ENCODE measurements at regions not wholly inside any gene's neighbourhood (a gene's known extent, or its start where the extent isn't known, plus 50 kb on each side); places are given as distances from the start of the nearest gene placed in this dataset.

DNA sequence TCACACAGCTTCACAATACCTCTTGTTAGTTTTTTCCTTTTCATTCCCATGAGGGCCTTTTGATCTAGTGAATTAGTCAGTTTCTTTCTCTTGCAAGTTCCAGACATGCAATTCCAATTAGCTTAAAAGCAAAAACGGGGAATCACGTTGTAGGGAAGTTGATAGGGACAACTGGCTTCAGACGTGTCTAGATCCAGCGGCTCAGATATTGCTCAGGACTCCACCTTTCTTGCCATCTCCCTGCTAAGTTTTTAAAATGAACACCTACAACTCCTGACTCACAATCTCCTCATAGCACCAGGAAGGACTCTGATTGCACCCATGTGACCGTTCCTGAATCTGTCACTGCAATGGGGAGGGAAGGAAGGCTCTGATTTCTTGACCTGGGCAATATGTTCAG, 63.8 kb upstream of the ARHGAP29 start:
- TF ChIP-seq CTCF (conservative IDR thresholded peaks at IDR 0.05): no peak
- no peak for TF ChIP-seq EZH2 (IDR thresholded peaks at IDR 0.05; ENCODE audit: low read depth)

All from PC-9 (cell line).